ENCODE measurements at regions not wholly inside any gene's neighbourhood (a gene's known extent, or its start where the extent isn't known, plus 50 kb on each side); places are given as distances from the start of the nearest gene placed in this dataset.
A peak's percentile ranks its signal among the peaks of the same experiment; 100 is the strongest.
"Not testable (repeated sequence)": the region's sequence is repeated elsewhere in the genome, so short reads cannot be mapped to it uniquely, and the experiment has no call there.

- DNase-seq: no peak
Measured at GRCh38 chr15:77909182-77909940, 168.2 kb downstream of the TBC1D2B start.

GRCh38 chr15:77908752-77909111, 168.8 kb downstream of the TBC1D2B start:
- DNase-seq: not testable (repeated sequence)

- DNase-seq: peak in 3 of 6 experiments; percentile 2 to 34 (median 21)
Measured at GRCh38 chr15:77907824-77908751, 169.4 kb downstream of the TBC1D2B start.

- DNase-seq: not testable (repeated sequence)
Measured at GRCh38 chr15:77906062-77906990, 171.2 kb downstream of the TBC1D2B start.

- no peak for DNase-seq
Measured at GRCh38 chr15:77905301-77905920, 172.1 kb downstream of the TBC1D2B start.

GRCh38 chr15:77904901-77905300, 172.6 kb downstream of the TBC1D2B start:
- DNase-seq: no peak

GRCh38 chr15:77904436-77904821, 173.1 kb downstream of the TBC1D2B start:
- DNase-seq: no peak

- not testable (repeated sequence) for DNase-seq
Measured at GRCh38 chr15:77903761-77904435, 173.6 kb downstream of the TBC1D2B start.

- DNase-seq: not testable (repeated sequence)
Measured at GRCh38 chr15:77902921-77903760, 174.4 kb downstream of the TBC1D2B start.

- DNase-seq: no peak
Measured at GRCh38 chr15:77901921-77902750, 175.4 kb downstream of the TBC1D2B start.

GRCh38 chr15:77901251-77901881, 176.1 kb downstream of the TBC1D2B start:
- no peak for DNase-seq

- peak in 1 of 6 experiments; percentile 12 for DNase-seq
Measured at GRCh38 chr15:77900331-77900963, 177.1 kb downstream of the TBC1D2B start.

- not testable (repeated sequence) for DNase-seq
Measured at GRCh38 chr15:77899776-77900175, 177.7 kb downstream of the TBC1D2B start.

GRCh38 chr15:77898811-77899730, 178.4 kb downstream of the TBC1D2B start:
- no peak for DNase-seq

GRCh38 chr15:77897896-77898406, 179.6 kb downstream of the TBC1D2B start:
- DNase-seq: no peak

GRCh38 chr15:77897113-77897895, 180.2 kb downstream of the TBC1D2B start:
- not testable (repeated sequence) for DNase-seq

All from stimulated activated naive CD4-positive, alpha-beta T cell (primary cell).